ENCODE measurements at regions not wholly inside any gene's neighbourhood (a gene's known extent, or its start where the extent isn't known, plus 50 kb on each side); places are given as distances from the start of the nearest gene placed in this dataset.

DNA sequence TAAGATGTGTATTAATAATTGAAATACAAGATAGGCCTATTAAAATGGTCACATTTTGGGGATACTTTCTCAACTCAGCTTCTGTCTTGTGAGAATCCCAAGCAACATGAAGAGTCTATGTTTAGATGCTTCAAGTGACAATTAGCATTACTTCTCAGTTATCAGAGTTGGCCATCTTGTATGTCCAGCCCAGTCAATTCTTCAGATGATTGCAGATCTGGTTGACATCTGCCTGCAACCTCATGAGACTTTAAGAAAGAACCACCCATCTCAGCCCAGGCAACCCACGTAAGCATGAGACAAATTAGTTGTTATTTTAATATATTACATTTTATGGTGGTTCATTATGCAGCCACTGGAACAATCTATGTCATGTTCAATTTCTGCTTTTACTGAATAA is 256.5 kb downstream of the TENT5A start:
- Histone ChIP-seq H3K4me3 (ENCODE audit: low read length) (no peak overlapping the region), H3K9ac (ENCODE audit: low read length) (no peak overlapping the region), H3K27ac (ENCODE audit: low read length) (no peak overlapping the region), H3K36me3 (replicated peaks; ENCODE audit: low read depth, low read length) (no peaks in the 10 kb centered on the region), H3K4me1 (ENCODE audit: low read length) (no peaks in the 10 kb centered on the region), H3K27me3 (ENCODE audit: low read depth, low read length) (no peaks in the 10 kb centered on the region), H3K4me2 (ENCODE audit: low read length) (no peak overlapping the region), H4K20me1 (ENCODE audit: insufficient read depth, low read length) (no peaks in the 10 kb centered on the region), H3K79me2 (ENCODE audit: low read length) (no peaks in the 10 kb centered on the region), H2AFZ (ENCODE audit: low read depth, low read length) (no peak overlapping the region), H3K9me3 (ENCODE audit: insufficient read depth, low read length) (peaks cover 4% of the 10 kb centered on the region; the same call in 1 of the 2 replicates)
- TF ChIP-seq EZH2phosphoT487 (IDR thresholded peaks at IDR 0.05; ENCODE audit: low read depth) (no peak), CTCF (IDR thresholded peaks at IDR 0.05; ENCODE audit: low read depth, low read length) (no peak)

DNA sequence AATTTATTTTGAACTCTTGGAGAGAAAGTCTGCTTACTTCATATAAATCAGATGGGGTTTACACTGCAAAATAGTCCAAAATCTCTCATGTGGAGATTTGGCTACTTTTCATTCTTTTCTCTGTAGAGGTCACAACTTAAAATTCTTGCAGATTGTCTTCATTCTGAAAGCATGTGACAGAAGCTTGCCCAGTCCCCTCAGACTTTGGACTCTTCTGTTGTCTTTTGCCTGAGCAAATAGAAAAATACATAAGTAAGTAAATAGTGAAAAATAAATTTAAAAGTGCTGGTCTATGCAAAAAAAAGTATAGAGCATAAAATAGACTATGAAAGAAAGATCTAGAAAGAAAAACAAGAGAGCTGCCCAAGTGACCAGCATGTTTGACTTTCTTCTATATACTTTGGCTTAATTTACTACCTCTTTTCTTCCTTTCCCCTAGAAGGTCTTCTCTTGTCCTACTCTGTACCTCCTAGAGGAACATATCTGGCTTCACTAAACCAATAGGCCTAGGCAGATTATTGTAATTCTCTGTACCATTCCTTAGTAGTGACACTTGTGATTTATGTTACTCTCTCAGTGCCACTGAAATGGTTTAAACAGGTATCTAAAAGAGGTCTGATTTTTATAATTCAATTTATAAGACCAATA is 260.9 kb downstream of the TENT5A start:
- no peaks in the 10 kb centered on the region for H3K79me2 ChIP-seq (ENCODE audit: low read length)
- H4K20me1 ChIP-seq (ENCODE audit: insufficient read depth, low read length), result no peaks in the 10 kb centered on the region
- H2AFZ ChIP-seq (ENCODE audit: low read depth, low read length), result no peak overlapping the region
- no peak overlapping the region for H3K27ac ChIP-seq (ENCODE audit: low read length)
- H3K9ac ChIP-seq (ENCODE audit: low read length), result no peak overlapping the region
- no peaks in the 10 kb centered on the region for H3K27me3 ChIP-seq (ENCODE audit: low read depth, low read length)
- no peak for TF ChIP-seq EZH2phosphoT487 (IDR thresholded peaks at IDR 0.05; ENCODE audit: low read depth)
- no peak for TF ChIP-seq CTCF (IDR thresholded peaks at IDR 0.05; ENCODE audit: low read depth, low read length)
- no peaks in the 10 kb centered on the region for H3K4me1 ChIP-seq (ENCODE audit: low read length)
- H3K36me3 ChIP-seq (replicated peaks; ENCODE audit: low read depth, low read length), result no peaks in the 10 kb centered on the region
- H3K4me3 ChIP-seq (ENCODE audit: low read length), result no peak overlapping the region
- H3K9me3 ChIP-seq (ENCODE audit: insufficient read depth, low read length), result no peaks in the 10 kb centered on the region
- H3K4me2 ChIP-seq (ENCODE audit: low read length), result no peak overlapping the region

- Histone ChIP-seq H3K9ac (ENCODE audit: low read length) (no peak overlapping the region), H4K20me1 (ENCODE audit: insufficient read depth, low read length) (no peaks in the 10 kb centered on the region), H3K4me2 (ENCODE audit: low read length) (no peak overlapping the region), H3K4me3 (ENCODE audit: low read length) (no peak overlapping the region), H2AFZ (ENCODE audit: low read depth, low read length) (no peak overlapping the region), H3K79me2 (ENCODE audit: low read length) (no peaks in the 10 kb centered on the region), H3K4me1 (ENCODE audit: low read length) (no peaks in the 10 kb centered on the region), H3K9me3 (ENCODE audit: insufficient read depth, low read length) (no peaks in the 10 kb centered on the region), H3K27ac (ENCODE audit: low read length) (no peak overlapping the region), H3K36me3 (replicated peaks; ENCODE audit: low read depth, low read length) (no peaks in the 10 kb centered on the region), H3K27me3 (ENCODE audit: low read depth, low read length) (no peaks in the 10 kb centered on the region)
- TF ChIP-seq EZH2phosphoT487 (IDR thresholded peaks at IDR 0.05; ENCODE audit: low read depth) (no peak), CTCF (IDR thresholded peaks at IDR 0.05; ENCODE audit: low read depth, low read length) (no peak)
These were observed 265.0 kb downstream of the TENT5A start for GRCh38 chr6:81487489-81487888.

GRCh38 chr6:81486234-81486633 is 266.2 kb downstream of the TENT5A start:
- no peak overlapping the region for H3K9ac ChIP-seq (ENCODE audit: low read length)
- TF ChIP-seq CTCF (IDR thresholded peaks at IDR 0.05; ENCODE audit: low read depth, low read length), result no peak
- TF ChIP-seq EZH2phosphoT487 (IDR thresholded peaks at IDR 0.05; ENCODE audit: low read depth), result no peak
- H3K27ac ChIP-seq (ENCODE audit: low read length), result no peak overlapping the region
- H3K4me1 ChIP-seq (ENCODE audit: low read length), result no peaks in the 10 kb centered on the region
- H3K4me2 ChIP-seq (ENCODE audit: low read length), result no peak overlapping the region
- no peak overlapping the region for H3K4me3 ChIP-seq (ENCODE audit: low read length)
- no peaks in the 10 kb centered on the region for H3K36me3 ChIP-seq (replicated peaks; ENCODE audit: low read depth, low read length)
- H3K79me2 ChIP-seq (ENCODE audit: low read length), result no peaks in the 10 kb centered on the region
- H2AFZ ChIP-seq (ENCODE audit: low read depth, low read length), result no peak overlapping the region
- H4K20me1 ChIP-seq (ENCODE audit: insufficient read depth, low read length), result no peaks in the 10 kb centered on the region
- H3K27me3 ChIP-seq (ENCODE audit: low read depth, low read length), result no peaks in the 10 kb centered on the region
- no peaks in the 10 kb centered on the region for H3K9me3 ChIP-seq (ENCODE audit: insufficient read depth, low read length)
